ENCODE measurements at regions not wholly inside any gene's neighbourhood (a gene's known extent, or its start where the extent isn't known, plus 50 kb on each side); places are given as distances from the start of the nearest gene placed in this dataset.

DNA sequence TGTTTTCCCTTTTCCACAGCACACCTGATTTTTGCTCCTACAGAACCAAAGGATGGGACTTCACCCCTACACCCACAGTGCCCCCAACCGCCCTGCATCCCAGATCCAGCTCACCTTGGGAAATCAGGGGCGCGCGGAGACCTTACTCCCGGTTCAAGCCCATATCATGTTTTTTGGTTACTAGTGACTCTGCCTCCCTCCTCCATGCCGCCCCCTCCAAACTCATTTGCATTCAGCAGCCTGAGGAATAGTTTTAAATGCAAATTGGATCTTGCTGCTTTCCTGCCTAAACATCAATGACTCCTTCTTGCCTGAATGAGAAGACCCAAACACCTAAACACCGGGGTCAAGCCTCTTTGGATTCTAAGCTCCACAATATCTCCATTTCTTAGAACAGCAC lies 331.8 kb downstream of the TMEM114 start:
- DNase-seq = no peak

DNA sequence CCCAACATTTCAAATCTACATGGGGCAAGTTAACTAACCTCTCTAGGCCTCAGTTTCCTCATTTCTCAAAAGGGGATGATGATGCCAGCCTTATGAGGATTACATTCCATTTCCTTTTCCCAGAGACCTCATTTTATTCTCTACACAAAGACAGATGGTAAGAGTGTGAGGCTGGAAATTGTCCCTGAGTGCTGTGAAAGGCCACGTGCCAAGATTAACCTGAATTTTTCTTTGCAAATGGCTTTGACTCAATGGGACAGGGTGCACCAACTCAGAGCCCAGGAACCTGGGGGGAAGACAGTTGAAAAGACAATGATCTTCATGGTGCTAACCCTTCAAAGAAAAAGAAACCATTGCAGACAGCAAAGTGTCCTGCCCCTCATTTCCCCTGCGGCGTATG lies 332.8 kb downstream of the TMEM114 start:
- DNase-seq = no peak

GRCh38 chr16:8254405-8254804 lies 335.9 kb downstream of the TMEM114 start:
- no peak for DNase-seq

DNA sequence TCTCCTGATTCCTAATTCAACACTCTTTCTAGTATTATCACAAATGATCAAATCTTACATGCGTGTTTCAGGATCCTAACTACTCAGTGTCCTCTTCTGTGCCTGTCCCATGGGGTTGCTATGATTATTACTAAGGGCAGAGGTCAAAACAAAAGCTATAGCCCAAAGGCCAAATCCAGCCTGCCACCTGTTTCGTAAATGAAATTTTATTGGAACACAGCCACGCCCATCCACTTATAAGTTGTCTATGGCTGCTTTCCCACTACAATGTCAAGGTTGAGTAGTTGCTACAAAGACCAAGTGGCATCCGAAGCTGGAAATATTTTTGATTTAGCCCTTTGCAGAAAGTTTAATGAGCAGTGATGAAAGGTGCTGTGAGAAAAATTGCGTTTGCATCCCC lies 336.6 kb downstream of the TMEM114 start:
- DNase-seq = no peak

DNA sequence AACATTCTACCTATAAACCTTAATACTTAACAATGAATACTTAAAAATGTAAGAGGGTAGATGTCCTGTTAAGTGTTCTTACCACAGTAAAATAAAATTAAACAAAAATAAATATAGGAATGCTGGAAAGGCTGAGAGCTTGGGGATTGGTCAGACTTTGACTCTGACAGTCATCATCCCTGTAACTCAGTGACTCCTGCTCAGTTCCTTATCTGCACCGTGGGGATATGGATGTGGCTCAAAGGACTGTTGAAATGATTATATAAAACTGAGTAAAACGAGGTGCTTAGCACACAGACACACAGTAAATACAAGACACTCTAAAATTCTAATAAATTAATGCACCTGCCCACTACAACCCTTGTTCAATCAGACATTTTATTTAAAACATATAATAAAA lies 338.6 kb downstream of the TMEM114 start:
- DNase-seq = no peak

- DNase-seq = no peak
Measured at GRCh38 chr16:8251298-8251697, 339.0 kb downstream of the TMEM114 start.

DNA sequence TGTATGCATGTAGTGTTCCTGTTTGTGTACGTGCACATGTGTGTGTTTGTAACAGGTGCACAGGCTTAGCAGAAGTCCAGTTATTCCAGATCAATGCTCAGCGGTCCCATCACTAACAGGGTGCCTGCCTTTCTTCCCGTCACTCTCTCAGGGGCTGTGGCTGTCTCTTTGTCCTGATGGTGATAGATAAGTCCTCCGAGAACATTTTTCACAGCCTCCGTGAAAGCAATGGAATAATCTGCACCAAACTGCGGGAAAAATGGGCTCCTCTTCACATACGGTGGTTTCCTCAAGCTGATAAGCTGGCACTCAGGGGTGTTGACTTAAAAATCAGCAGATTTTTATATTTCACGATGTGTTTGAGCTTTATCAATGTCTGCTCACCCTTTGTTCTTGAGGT lies 342.3 kb downstream of the TMEM114 start:
- no peak for DNase-seq

DNA sequence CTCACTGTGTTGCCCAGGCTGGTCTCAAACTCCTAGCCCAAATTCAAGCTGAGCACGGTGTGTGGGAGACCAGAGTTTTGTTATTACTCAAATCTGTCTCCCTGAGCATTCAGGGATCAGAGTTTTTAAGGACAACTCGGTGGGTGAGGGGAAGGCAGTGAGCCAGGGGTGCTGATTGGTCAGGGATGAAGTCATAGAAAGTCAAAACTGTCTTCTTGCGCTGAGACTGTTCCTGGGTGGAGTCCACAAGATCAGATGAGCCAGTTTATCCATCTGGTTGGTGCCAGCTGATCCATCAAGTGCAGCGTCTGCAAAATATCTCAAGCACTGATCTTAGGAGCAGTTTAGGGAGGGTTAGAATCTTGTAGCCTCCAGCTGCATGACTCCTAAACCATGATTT lies 346.3 kb downstream of the TMEM114 start:
- DNase-seq = no peak

DNA sequence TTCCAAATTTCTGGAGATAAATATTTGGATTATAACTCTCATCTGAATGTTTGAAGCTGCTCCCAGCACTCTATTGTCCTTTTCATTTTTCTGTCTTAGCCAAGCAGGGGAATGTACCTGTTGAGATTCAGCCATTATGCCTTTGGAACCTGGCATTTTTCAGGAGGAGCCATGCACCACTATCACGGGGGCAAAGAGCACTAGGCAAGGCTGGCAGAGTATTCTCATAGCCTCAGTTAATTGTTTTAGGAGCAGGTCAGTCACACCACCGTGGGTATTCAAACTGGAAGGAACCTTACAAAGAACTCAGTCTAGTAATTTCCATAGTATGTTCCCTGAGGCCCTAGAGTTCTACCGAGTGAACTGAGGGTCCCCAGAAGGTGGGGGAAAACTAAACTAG lies 348.9 kb downstream of the TMEM114 start:
- DNase-seq = no peak

- no peak for DNase-seq
Measured at GRCh38 chr16:8239443-8239842, 350.9 kb downstream of the TMEM114 start.

GRCh38 chr16:8237452-8237851 lies 352.9 kb downstream of the TMEM114 start:
- no peak for DNase-seq

GRCh38 chr16:8236816-8237215 lies 353.5 kb downstream of the TMEM114 start:
- no peak for DNase-seq

DNA sequence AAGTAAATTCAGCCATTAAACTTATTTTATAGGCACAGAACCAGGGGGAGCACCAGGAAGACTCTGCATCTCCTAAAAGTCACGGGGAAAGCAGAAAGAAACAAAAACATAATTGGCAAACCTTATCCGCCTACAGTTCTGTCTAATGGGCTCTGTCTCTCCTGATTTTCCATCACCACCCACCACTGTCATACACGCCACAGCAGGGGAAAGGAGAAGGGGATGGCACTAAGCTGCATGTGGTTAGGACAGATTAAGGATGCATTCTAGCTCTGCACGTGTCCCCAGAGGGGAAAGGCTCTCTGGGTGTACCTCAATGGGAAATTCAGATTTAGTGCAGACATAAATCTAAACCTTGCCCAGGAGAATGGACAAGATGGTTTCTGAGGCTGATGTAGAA lies 359.8 kb downstream of the TMEM114 start:
- DNase-seq = no peak

- DNase-seq = no peak
Measured at GRCh38 chr16:8229011-8229520, 361.2 kb downstream of the TMEM114 start.

GRCh38 chr16:8217201-8217600 lies 373.1 kb downstream of the TMEM114 start:
- DNase-seq = no peak

DNA sequence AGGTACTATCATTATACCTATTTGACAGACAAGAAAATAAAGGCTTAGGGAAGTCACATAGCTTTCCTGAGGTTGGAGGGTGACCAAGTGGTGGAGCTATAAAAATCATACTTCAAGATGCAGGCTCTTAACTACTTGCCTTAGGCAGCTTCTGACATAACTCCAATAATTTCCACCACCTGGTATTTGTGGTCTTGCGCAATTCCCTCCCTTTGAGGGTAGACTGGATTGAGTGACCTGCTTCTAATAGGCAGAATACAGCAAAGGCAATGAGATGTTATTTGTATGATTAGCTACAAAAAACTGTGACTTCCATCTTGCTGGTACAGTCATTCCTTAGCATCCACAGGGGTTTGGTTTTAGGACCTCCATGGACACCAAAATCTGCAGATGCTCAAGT lies 385.5 kb downstream of the TMEM114 start:
- DNase-seq = no peak

DNA sequence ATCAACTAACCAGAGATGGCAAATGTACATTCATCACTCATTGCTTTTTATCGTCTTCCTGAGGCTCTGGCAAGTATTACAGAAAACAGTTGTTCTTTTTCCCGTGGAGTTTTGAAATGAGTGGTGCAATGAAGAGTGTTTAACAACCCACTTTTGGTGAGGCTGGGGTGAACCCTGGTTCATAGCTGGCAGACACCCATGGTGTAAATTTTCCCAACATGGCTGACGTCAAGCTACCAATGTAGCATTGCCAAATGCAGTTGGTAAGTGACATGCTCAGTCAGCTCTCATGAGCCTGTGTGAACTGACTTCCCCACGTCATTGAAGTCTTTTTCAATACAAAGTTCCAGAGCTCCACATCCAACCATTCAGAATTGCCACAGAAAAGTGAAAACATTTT lies 386.2 kb downstream of the TMEM114 start:
- DNase-seq = no peak

- no peak for DNase-seq
Measured at GRCh38 chr16:8203101-8203500, 387.2 kb downstream of the TMEM114 start.

DNA sequence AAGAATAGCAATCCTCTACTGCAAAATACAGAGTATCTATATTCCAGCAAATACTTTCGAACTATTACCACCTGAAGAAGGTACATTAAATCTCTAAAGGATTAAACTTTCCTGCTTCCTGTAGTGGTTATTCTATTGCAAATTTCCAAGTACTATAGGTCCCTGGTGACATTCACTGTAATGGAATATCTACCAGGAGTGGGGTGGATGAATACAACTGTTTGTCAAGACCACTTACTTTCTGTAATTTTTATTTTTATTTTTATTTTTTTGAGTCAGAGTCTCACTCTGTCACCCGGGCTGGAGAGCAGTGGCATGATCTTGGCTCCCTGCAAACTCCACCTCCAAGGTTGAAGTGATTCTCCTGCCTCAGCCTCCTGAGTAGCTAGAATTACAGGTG lies 389.5 kb downstream of the TMEM114 start:
- no peak for DNase-seq

DNA sequence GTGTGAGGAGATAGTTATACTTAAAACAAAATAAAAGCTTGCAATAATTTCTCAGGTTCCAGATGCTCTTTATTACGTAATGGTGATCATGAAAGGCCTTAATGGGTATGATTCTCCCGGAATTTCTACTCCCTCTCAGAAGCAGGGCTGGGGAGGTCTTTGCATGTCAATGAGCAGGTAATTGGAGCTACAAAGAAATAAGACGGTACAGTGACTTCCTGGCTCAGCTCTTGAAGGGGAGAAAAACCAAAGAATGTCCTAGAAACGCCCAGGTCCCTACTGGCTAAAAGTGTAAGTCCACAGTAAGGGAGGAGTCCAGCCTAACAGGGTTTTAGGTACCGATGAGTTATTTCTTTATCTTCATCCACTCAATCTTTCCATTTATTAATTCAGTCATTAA lies 390.9 kb downstream of the TMEM114 start:
- no peak for DNase-seq

GRCh38 chr16:8194794-8195193 lies 395.5 kb downstream of the TMEM114 start:
- DNase-seq = no peak

GRCh38 chr16:8188841-8189240 lies 401.5 kb downstream of the TMEM114 start:
- no peak for DNase-seq

DNA sequence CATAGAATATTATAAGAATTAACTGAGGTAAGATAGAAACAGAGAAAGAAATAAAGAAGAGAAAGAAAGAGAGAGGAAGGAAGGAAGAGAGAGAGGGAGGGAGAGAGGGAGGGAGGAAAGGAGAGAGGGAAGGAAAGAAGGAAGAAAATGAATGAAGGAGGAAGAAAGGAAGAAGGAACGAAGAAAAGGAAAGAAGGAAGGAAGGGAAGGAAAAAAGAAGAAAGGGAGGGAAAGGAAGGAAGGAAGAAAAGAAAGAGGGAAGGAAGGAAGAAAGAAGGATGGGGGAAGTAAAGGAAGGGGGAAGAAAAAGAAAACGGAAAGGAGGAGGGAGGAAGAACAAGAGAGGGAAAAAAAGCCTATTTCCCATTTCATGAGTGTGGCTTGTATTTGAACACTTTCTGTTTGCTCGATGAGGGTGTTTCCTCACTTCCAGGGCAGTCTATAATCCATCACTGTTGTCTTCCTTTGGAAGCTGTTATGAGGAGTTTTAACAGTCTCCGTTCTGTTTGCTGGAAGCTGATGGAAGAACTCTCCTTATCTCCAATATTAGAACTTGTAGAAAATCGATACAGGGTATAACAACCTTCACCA lies 402.4 kb downstream of the TMEM114 start:
- no peak for DNase-seq

- DNase-seq = no peak
Measured at GRCh38 chr16:8184854-8185253, 405.5 kb downstream of the TMEM114 start.
